Astrocyte of the cerebellum (primary cell): ENCODE measurements at regions not wholly inside any gene's neighbourhood (a gene's known extent, or its start where the extent isn't known, plus 50 kb on each side); places are given as distances from the start of the nearest gene placed in this dataset.
A peak's percentile ranks its signal among the peaks of the same experiment; 100 is the strongest.

ENCODE experiments used
- DNase-seq: peaks from one replicate; pipeline ENCODE4 v3.0.0-alpha.2; 2011; ENCODE audit warnings: low read depth
- H3K4me3 ChIP-seq: 2 replicates; pipeline ENCODE4 v1.5.1; 2011; ENCODE audit warnings: mild to moderate bottlenecking, low read depth, low read length, moderate library complexity
- CTCF ChIP-seq: IDR thresholded peaks from 2 replicates; pipeline ENCODE4 v1.5.1; 2012; ENCODE audit warnings: low read length, low read depth, moderate library complexity, mild to moderate bottlenecking; ENCODE audit errors: missing control alignments
- in situ Hi-C: cut with HindIII; loops from 2 replicates; pipeline ENCODE4 v1.10.0; 2017; ENCODE audit warnings: low sequenced_read_pairs

- no peak for TF ChIP-seq CTCF
- DNase-seq: no peak
- in situ Hi-C loops: no loop called here
- H3K4me3 ChIP-seq: no peak overlapping the region
These were observed 330.9 kb upstream of the THBS1 start for GRCh38 chr15:39250001-39250400.

GRCh38 chr15:39250460-39251186 is 330.3 kb upstream of the THBS1 start:
- H3K4me3 ChIP-seq: no peak overlapping the region
- DNase-seq: no peak
- TF ChIP-seq CTCF: no peak
- in situ Hi-C loops: no loop called here

DNA sequence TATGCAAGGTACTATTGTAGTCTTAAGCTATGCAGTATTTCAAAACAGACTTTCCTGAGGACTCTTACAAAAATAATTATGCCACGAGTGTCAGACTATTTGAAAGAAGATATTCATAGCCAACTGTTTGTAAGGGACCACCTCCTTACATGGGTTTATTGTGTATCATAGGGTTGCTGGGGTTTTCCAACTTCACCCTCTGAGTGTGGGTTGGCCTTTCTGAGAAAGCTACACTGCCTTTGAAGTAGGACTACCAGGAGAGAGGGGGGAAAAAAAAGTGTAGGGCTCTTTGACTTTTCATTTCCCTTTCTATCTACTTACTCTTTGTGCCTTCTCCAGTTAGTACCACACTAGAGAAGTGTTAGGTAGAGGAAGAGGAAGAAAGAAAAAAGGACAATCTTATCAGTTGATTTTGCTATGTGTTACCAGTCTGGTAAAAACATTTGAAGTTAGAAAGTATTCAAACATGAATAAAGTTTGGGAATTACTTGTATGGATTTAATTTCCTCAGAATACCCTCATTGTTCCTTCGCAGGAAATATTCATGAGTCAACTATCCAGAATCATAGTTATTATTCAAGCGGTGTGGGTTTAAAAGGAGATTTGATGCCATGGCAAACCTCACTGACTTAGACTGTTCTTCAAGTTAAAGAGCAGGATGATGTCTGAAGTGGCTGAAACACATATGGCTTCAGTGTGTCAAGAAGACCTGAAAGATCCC is 329.3 kb upstream of the THBS1 start:
- peak; percentile 27 for DNase-seq
- in situ Hi-C loops: no loop called here
- no peak overlapping the region for H3K4me3 ChIP-seq
- TF ChIP-seq CTCF: no peak

DNA sequence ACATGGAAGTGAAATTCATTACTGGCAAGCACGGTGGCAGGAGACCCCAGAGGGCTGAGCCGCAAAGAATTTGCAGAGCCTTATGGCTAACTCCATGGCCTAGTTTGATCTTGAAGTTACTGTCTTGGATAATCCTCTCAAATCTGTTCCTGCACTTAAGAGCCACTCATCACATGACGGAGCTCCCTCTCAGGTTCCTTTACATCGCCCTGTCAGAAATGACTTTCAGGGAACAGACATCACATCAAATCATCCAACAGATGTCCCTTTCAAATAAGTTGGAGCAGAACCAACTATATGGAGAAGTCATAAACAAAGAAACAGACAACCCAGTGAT is 328.8 kb upstream of the THBS1 start:
- no peak overlapping the region for H3K4me3 ChIP-seq

DNA sequence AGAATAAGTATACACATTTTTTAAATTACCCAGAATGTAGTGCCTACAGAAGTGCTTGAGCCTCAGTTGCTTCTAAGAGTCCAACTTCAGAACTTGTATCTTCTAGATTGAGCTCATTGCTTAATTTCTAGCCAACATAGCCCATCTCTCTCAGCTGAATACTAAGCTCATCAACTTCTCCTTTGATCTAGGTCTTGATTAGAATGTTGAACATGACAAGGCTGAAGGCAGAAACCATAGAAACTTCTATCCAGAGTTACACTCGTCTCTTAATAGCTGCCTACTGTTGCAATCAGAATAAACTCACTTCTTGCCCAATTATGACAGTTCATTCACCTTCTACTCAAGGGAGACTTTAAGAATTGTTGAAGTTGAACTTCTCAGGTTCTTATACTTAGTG is 327.3 kb upstream of the THBS1 start:
- H3K4me3 ChIP-seq: no peak overlapping the region
- in situ Hi-C loops: no loop called here
- DNase-seq: no peak
- TF ChIP-seq CTCF: no peak

More for the DNA sequence above, 328.8 kb upstream of the THBS1 start:
- in situ Hi-C loops: no loop called here
- DNase-seq: no peak
- no peak for TF ChIP-seq CTCF

DNA sequence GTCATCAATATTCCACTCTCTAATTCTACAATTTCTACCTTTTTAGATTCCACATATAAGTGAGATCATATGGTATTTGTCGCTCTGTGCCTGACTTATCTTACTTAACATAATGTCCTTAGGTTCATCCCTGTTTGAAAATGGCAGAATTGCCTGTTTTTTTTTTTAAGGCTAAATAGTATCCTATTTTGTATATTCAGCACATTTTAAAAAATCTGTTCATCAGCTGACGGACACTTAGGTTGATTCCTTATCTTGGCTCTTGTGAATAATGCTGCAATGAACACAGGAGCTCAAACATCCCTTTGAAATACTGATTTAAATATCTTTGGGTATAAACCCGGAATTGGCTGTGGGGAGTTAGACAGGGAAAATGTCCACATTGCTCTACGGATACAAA is 326.7 kb upstream of the THBS1 start:
- no peak for DNase-seq
- H3K4me3 ChIP-seq: no peak overlapping the region
- in situ Hi-C loops: no loop called here
- no peak for TF ChIP-seq CTCF
